GM20000 (cell line): ENCODE measurements at regions not wholly inside any gene's neighbourhood (a gene's known extent, or its start where the extent isn't known, plus 50 kb on each side); places are given as distances from the start of the nearest gene placed in this dataset.

Source experiments
- DNase-seq: peaks from one replicate; pipeline ENCODE4 v3.0.0; 2012; ENCODE audit warnings: low spot score
- CTCF ChIP-seq: IDR thresholded peaks from 2 replicates; pipeline ENCODE4 v1.5.1; 2012; ENCODE audit warnings: mild to moderate bottlenecking, control low read depth; ENCODE audit errors: extremely low read depth, missing control alignments

- no peak for DNase-seq
- TF ChIP-seq CTCF, result no peak
Measured at GRCh38 chr1:195569934-195570333, 1038.3 kb downstream of the KCNT2 start.

- DNase-seq, result no peak
- no peak for TF ChIP-seq CTCF
Measured at GRCh38 chr1:195568389-195568788, 1039.9 kb downstream of the KCNT2 start.

DNA sequence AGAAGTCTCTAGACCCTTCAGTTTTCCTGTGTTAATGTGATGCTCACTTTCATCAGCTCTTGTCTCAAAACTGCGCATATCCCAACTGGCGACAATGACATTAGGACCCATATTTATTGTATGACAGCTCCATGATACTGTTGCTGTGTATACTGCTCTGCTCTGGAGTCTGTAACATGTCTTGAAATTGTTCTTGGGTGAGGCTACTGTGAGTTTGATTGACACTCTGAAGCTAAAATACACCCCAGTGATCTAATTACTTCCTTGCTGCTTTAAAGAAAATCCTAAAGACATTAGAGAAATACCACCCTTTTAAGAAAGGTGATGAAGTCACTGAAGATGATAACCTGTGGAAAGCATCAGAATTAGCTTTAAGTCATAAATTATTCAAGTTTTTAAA lies 1046.2 kb downstream of the KCNT2 start:
- no peak for TF ChIP-seq CTCF
- no peak for DNase-seq

DNA sequence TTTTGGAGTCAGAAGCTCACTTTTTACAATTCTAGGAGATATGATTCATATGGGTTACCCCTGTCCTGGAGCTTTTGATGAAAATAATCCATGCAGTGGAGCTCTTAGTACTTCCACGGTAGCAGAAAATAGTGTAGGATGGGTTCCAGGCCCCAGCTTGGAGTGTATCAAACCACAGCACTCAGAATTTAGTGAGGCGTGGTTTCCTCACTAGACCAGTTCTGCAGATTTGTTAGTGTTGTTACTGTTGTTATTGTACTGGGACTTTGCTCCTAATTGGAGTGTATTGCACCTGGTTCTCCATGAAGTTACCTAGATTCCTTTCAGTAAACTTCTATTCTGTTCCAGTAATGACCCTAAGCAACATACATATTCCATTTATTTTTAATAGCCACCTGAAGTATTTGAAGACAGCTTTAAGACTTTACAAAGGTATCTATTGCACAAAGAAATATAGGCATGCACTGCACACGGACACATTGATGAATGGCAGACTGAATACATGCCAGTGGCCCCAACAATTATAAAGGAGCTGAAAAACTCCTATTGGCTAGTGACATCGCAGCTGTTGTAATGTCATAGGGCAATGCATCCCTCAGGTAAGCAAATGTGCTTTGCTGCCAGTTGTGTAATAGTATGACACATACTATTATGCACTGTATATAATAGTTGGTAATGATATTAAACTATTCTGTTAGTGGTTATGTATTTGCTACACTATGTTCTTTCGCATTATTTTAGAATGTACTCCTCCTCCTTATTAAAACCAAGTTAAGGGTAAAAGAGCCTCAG lies 1058.0 kb downstream of the KCNT2 start:
- TF ChIP-seq CTCF, result no peak
- DNase-seq, result no peak

- no peak for TF ChIP-seq CTCF
- DNase-seq, result no peak
Measured at GRCh38 chr1:195530961-195531360, 1077.3 kb downstream of the KCNT2 start.

DNA sequence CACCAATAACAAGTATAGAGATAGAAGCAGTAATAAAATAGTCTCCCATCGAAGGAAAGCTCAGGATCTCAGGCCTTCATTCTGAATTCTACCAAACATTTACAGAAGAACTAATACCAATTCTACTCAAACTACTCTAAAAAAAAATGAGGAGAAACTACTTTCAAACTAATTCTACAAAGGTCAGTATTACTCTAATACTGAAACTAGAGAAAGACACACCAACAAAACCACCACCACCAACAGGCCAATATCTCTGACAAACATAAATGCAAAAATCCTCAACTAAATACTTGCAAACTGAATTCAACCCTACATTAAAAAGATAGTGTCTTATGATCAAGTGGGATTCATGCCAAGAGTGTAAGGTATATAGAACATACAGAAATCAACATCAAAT lies 1078.4 kb downstream of the KCNT2 start:
- no peak for DNase-seq
- TF ChIP-seq CTCF, result no peak

DNA sequence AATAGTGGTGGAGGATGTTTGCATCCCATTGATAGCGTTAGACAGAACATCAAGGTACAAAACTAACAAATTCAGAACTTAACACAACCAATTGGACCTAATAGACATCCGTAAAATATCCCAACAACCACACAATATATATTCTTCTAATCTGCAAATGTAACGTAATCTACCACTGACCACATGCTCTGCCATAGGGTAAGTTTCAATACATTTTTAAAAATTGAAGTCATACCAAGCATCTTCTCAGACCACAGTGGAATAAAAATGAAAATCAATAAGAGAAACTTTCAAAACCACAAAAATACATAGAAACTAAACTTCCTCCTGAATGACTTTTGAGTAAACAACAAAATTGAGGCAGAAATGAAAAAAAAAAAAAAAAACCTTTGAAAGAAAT lies 1087.5 kb downstream of the KCNT2 start:
- TF ChIP-seq CTCF, result no peak

More for the DNA sequence above, 1087.5 kb downstream of the KCNT2 start:
- no peak for DNase-seq
